PC-9 (cell line): ENCODE measurements at regions not wholly inside any gene's neighbourhood (a gene's known extent, or its start where the extent isn't known, plus 50 kb on each side); places are given as distances from the start of the nearest gene placed in this dataset.

Experiments used
- EZH2 ChIP-seq: fragments of 200-600 bp; sonication (generic); IDR thresholded peaks from 2 replicates; pipeline ENCODE4 v1.8.0; 2017; ENCODE audit warnings: antibody characterized with exemption, low read depth
- TF ChIP-seq, protein P1 (sequence below): fragments of 200-600 bp; sonication (generic); conservative IDR thresholded peaks from 2 replicates; pipeline ENCODE4 v1.6.1; 2017; ENCODE audit warnings: mixed run types, antibody characterized with exemption, mild to moderate bottlenecking, moderate library complexity

DNA sequence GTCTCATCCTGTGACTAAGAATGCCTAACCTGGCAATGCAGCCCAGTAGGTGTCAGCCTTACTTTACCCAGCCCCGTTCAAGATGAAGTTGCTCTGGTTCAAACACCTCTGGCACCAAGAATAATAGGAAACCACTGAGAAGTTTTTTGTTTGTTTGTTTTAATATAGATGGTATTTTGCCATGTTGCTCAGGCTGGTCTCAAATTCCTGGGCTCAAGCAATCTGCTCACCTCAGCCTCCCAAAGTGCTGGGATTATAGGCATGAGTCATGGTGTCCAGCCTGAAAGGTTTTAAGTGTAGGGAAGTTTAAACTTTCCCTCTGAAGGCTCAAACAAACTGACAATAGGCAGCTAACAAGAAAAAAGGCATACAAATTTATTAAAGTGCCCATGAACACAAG, 51.2 kb upstream of the ABCC4 start:
- no peak for TF ChIP-seq EZH2
- TF ChIP-seq, protein P1, sequence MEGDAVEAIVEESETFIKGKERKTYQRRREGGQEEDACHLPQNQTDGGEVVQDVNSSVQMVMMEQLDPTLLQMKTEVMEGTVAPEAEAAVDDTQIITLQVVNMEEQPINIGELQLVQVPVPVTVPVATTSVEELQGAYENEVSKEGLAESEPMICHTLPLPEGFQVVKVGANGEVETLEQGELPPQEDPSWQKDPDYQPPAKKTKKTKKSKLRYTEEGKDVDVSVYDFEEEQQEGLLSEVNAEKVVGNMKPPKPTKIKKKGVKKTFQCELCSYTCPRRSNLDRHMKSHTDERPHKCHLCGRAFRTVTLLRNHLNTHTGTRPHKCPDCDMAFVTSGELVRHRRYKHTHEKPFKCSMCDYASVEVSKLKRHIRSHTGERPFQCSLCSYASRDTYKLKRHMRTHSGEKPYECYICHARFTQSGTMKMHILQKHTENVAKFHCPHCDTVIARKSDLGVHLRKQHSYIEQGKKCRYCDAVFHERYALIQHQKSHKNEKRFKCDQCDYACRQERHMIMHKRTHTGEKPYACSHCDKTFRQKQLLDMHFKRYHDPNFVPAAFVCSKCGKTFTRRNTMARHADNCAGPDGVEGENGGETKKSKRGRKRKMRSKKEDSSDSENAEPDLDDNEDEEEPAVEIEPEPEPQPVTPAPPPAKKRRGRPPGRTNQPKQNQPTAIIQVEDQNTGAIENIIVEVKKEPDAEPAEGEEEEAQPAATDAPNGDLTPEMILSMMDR = peak; percentile 34; the same call in 1 of the 2 replicates
